Fibroblast of lung (primary cell): ENCODE measurements at regions not wholly inside any gene's neighbourhood (a gene's known extent, or its start where the extent isn't known, plus 50 kb on each side); places are given as distances from the start of the nearest gene placed in this dataset.

Experiments
- CTCF ChIP-seq, 2 donors: IDR thresholded peaks in 1 of 2; conservative IDR thresholded peaks in 1 of 2; 1 replicate in 1 of 2; 2 replicates in 1 of 2; pipeline ENCODE4 v1.5.1; 2011 to 2012; ENCODE audit warnings: low read length in 2 of 2, control low read depth in 1 of 2, inconsistent platforms in 1 of 2, low read depth in 1 of 2, mild to moderate bottlenecking in 1 of 2
- EZH2 ChIP-seq: IDR thresholded peaks from 2 replicates; pipeline ENCODE4 v1.5.1; 2012; ENCODE audit warnings: low read length, control low read depth, mild to moderate bottlenecking; ENCODE audit errors: missing control alignments

DNA sequence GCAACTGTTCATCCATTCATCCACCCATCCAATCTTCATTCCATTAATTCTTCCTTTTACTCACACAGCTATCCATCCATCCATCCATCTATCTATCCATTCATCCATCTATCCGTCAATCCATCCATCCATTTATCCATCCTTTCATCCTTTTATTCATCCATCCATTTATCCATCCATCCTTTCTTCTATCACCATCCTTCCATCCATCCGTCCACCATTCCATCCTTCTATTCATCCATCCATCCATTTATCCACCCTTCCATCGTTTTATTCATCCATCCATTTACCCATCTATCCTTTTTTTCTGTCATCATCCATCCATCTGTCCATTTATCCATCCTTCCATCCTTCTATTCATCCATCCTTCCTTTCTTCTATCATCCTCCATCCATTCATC, 73.0 kb upstream of the FOXF1 start:
- TF ChIP-seq CTCF (conservative IDR thresholded peaks at IDR 0.05 in 1 of 2, IDR thresholded peaks at IDR 0.05 in 1 of 2; ENCODE audit: low read depth in 1 of 2, low read length in 2 of 2): no peak
- TF ChIP-seq EZH2: no peak
